H9 (cell line): ENCODE measurements at regions not wholly inside any gene's neighbourhood (a gene's known extent, or its start where the extent isn't known, plus 50 kb on each side); places are given as distances from the start of the nearest gene placed in this dataset.

Experiments
- DNase-seq: peaks from one replicate; pipeline ENCODE4 v3.0.0-alpha.2; 2017
- H2AFZ ChIP-seq: one replicate; pipeline ENCODE4 v1.6.1; 2013; ENCODE audit warnings: mild to moderate bottlenecking, low read length, control low read depth, moderate library complexity
- H2AK5ac ChIP-seq: 2 replicates; pipeline ENCODE4 v1.6.1; 2013; ENCODE audit warnings: low read length, control low read depth, mixed read lengths; ENCODE audit not compliant: insufficient read length
- H2BK120ac ChIP-seq: one replicate; pipeline ENCODE4 v1.6.1; 2013; ENCODE audit warnings: low read depth, mild to moderate bottlenecking, low read length, control low read depth, inconsistent platforms; ENCODE audit not compliant: poor library complexity, severe bottlenecking
- H2BK12ac ChIP-seq: 2 replicates; pipeline ENCODE4 v1.6.1; 2013; ENCODE audit warnings: low read length, control low read depth, mixed read lengths, low read depth; ENCODE audit not compliant: insufficient read length
- H2BK15ac ChIP-seq: 2 replicates; pipeline ENCODE4 v1.6.1; 2013; ENCODE audit warnings: low read depth, low read length, control low read depth
- H2BK20ac ChIP-seq: one replicate; pipeline ENCODE4 v1.6.1; 2013; ENCODE audit warnings: low read depth, mild to moderate bottlenecking, low read length, control low read depth, inconsistent platforms; ENCODE audit not compliant: poor library complexity, severe bottlenecking
- H2BK5ac ChIP-seq: 2 replicates; pipeline ENCODE4 v1.6.1; 2013; ENCODE audit warnings: low read length, control low read depth, mixed read lengths; ENCODE audit not compliant: insufficient read length
- H3K14ac ChIP-seq: 2 replicates; pipeline ENCODE4 v1.6.1; 2013; ENCODE audit warnings: low read length, control low read depth; ENCODE audit not compliant: insufficient read depth
- H3K18ac ChIP-seq: 2 replicates; pipeline ENCODE4 v1.6.1; 2013; ENCODE audit warnings: low read depth, mild to moderate bottlenecking, mixed read lengths, low read length, control low read depth; ENCODE audit not compliant: insufficient read length
- H3K23ac ChIP-seq: 2 replicates; pipeline ENCODE4 v1.6.1; 2013; ENCODE audit warnings: low read length, control low read depth, mixed read lengths, low read depth; ENCODE audit not compliant: insufficient read length
- H3K23me2 ChIP-seq: 2 replicates; pipeline ENCODE4 v1.6.1; 2013; ENCODE audit warnings: low read depth, mild to moderate bottlenecking, mixed read lengths, low read length, control low read depth; ENCODE audit not compliant: insufficient read length, poor library complexity, severe bottlenecking
- H3K27ac ChIP-seq: 2 replicates; pipeline ENCODE4 v1.5.1; 2013; ENCODE audit warnings: low read length, control low read depth, mixed read lengths, low read depth; ENCODE audit not compliant: insufficient read length
- H3K27me3 ChIP-seq: 2 replicates; pipeline ENCODE4 v1.6.1; 2013; ENCODE audit warnings: low read length, control low read depth, inconsistent platforms; ENCODE audit not compliant: insufficient read depth
- H3K4ac ChIP-seq: 2 replicates; pipeline ENCODE4 v1.6.1; 2013; ENCODE audit warnings: low read depth, mild to moderate bottlenecking, control low read depth, inconsistent platforms, low read length, moderate library complexity
- H3K4me1 ChIP-seq: 2 replicates; pipeline ENCODE4 v1.6.1; 2013; ENCODE audit warnings: low read length, control low read depth, inconsistent platforms; ENCODE audit not compliant: insufficient read depth
- H3K4me2 ChIP-seq: 2 replicates; pipeline ENCODE4 v1.6.1; 2013; ENCODE audit warnings: low read length, control low read depth, mixed read lengths; ENCODE audit not compliant: insufficient read length, insufficient read depth
- H3K56ac ChIP-seq: 2 replicates; pipeline ENCODE4 v1.6.1; 2013; ENCODE audit warnings: low read depth, mild to moderate bottlenecking, mixed read lengths, low read length, control low read depth; ENCODE audit not compliant: insufficient read length
- H3K79me1 ChIP-seq: 2 replicates; pipeline ENCODE4 v1.6.1; 2013; ENCODE audit warnings: low read depth, mild to moderate bottlenecking, moderate library complexity, low read length, control low read depth, inconsistent platforms; ENCODE audit not compliant: insufficient read depth, poor library complexity, severe bottlenecking
- H3K79me2 ChIP-seq: 2 replicates; pipeline ENCODE4 v1.6.1; 2013; ENCODE audit warnings: low read length, control low read depth, inconsistent platforms; ENCODE audit not compliant: insufficient read depth
- H3K9ac ChIP-seq: 2 replicates; pipeline ENCODE4 v1.6.1; 2013; ENCODE audit warnings: low read length, control low read depth, mixed read lengths; ENCODE audit not compliant: insufficient read length; ENCODE audit errors: extremely low read depth
- H3K9me3 ChIP-seq: one replicate; pipeline ENCODE4 v1.6.1; 2013; ENCODE audit warnings: low read depth, low read length, inconsistent platforms; ENCODE audit not compliant: control insufficient read depth
- H3T11ph ChIP-seq: one replicate; pipeline ENCODE4 v1.6.1; 2013; ENCODE audit warnings: mild to moderate bottlenecking, low read length, control low read depth, inconsistent platforms
- H4K20me1 ChIP-seq: one replicate; pipeline ENCODE4 v1.6.1; 2013; ENCODE audit not compliant: control insufficient read depth, insufficient read length, insufficient read depth
- H4K5ac ChIP-seq: 2 replicates; pipeline ENCODE4 v1.6.1; 2013; ENCODE audit warnings: low read depth, mild to moderate bottlenecking, mixed read lengths, low read length, control low read depth; ENCODE audit not compliant: insufficient read length
- H4K8ac ChIP-seq: replicated peaks from 2 replicates; pipeline ENCODE4 v1.6.1; 2013; ENCODE audit warnings: low read length, control low read depth, mixed read lengths, low read depth; ENCODE audit not compliant: insufficient read length
- H4K91ac ChIP-seq: 2 replicates; pipeline ENCODE4 v1.6.1; 2013; ENCODE audit warnings: low read depth, mild to moderate bottlenecking, moderate library complexity, mixed read lengths, low read length, control low read depth; ENCODE audit not compliant: insufficient read length
- H3K27ac Mint-ChIP-seq, 3 experiments: 2 replicates in 2 of 3; 3 replicates in 1 of 3; pipeline ENCODE4 v1.8.0; 2020 to 2021; ENCODE audit warnings: mixed read lengths in 3 of 3, mild to moderate bottlenecking in 1 of 3, moderate library complexity in 1 of 3
- H3K27me3 Mint-ChIP-seq: 2 replicates; pipeline ENCODE4 v1.8.0; 2021; ENCODE audit warnings: low read depth, mild to moderate bottlenecking, moderate library complexity, mixed read lengths
- H3K36me3 Mint-ChIP-seq, 3 experiments: 2 replicates in 2 of 3; 3 replicates in 1 of 3; pipeline ENCODE4 v1.8.0; 2020 to 2021; ENCODE audit warnings: low read depth in 3 of 3, mixed read lengths in 3 of 3; ENCODE audit not compliant: insufficient read depth in 1 of 3
- H3K4me1 Mint-ChIP-seq, 2 experiments: 2 replicates each; pipeline ENCODE4 v1.8.0; 2020; ENCODE audit warnings: mixed read lengths in 2 of 2
- H3K4me3 Mint-ChIP-seq, 2 experiments: 2 replicates in 1 of 2; 3 replicates in 1 of 2; pipeline ENCODE4 v1.8.0; 2020 to 2021; ENCODE audit warnings: mild to moderate bottlenecking in 2 of 2, mixed read lengths in 2 of 2, moderate library complexity in 1 of 2
- H3K9me3 Mint-ChIP-seq, 2 experiments: 2 replicates in 1 of 2; 3 replicates in 1 of 2; pipeline ENCODE4 v1.8.0; 2020; ENCODE audit warnings: mild to moderate bottlenecking in 2 of 2, mixed read lengths in 2 of 2, moderate library complexity in 1 of 2
- CTCF ChIP-seq: fragments of 200-600 bp; sonication (generic); conservative IDR thresholded peaks from 3 replicates; pipeline ENCODE4 v1.8.0; 2021; ENCODE audit warnings: antibody characterized with exemption, mild to moderate bottlenecking
- WGBS: extraction: QIAGEN DNeasy Blood & Tissue Kit; methylation state at CpG from one replicate; pipeline ENCODE4 v1.1.7; 2013; ENCODE audit warnings: missing lambda C conversion rate, low lambda C conversion rate, mixed read lengths; ENCODE audit not compliant: insufficient read length; ENCODE audit errors: extremely low coverage; 5-methylcytosine and 5-hydroxymethylcytosine counted together

DNA sequence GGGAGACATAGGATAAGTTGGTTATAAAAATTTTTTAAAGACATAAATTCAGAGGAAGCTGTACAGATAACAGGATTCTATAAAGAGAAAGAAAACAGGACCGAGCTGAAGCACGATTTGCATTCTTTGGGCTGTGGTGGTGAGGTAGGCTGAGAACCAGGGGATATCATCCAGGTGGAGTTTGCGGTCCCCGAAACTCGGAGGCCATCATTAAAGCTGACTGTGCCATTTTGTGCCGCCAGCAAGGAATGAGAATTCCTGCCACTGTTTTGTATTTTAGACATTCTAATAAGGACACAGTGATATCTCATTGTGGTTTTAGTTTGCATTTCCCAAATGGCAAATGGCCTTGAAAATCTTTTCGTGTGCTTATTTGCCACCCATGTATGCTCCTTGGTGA lies 197.9 kb downstream of the IRF8 start:
- no peaks in the 10 kb centered on the region for H3K27me3 ChIP-seq
- H3K18ac ChIP-seq = no peak overlapping the region
- H3K9me3 ChIP-seq = no peaks in the 10 kb centered on the region
- H3K9ac ChIP-seq = no peak overlapping the region
- peaks cover 0 to under 1% of the 10 kb centered on the region in 2 experiments; a peak in 1 of 5 replicates for H3K9me3 Mint-ChIP-seq
- no peak for DNase-seq
- no peaks in the 10 kb centered on the region for H3K79me2 ChIP-seq
- no peak overlapping the region for H4K91ac ChIP-seq
- H3K27me3 Mint-ChIP-seq = peaks cover 5% of the 10 kb centered on the region
- WGBS = no CpG with 5 or more reads among the region's 7 CpGs
- H3K4me2 ChIP-seq = no peak overlapping the region
- no peaks in the 10 kb centered on the region for H4K20me1 ChIP-seq
- H2BK15ac ChIP-seq = no peak overlapping the region
- H2BK12ac ChIP-seq = no peak overlapping the region
- no peak overlapping the region for H2BK20ac ChIP-seq
- H3K14ac ChIP-seq = no peak overlapping the region
- H3K4ac ChIP-seq = no peak overlapping the region
- no peak overlapping the region for H3K4me3 Mint-ChIP-seq
- no peak overlapping the region for H3T11ph ChIP-seq
- no peaks in the 10 kb centered on the region for H3K23me2 ChIP-seq
- H4K5ac ChIP-seq = no peak overlapping the region
- no peak for TF ChIP-seq CTCF
- H4K8ac ChIP-seq = no peak overlapping the region
- no peaks in the 10 kb centered on the region for H3K36me3 Mint-ChIP-seq
- peaks cover 9 to 20% of the 10 kb centered on the region in 2 experiments for H3K4me1 Mint-ChIP-seq
- no peak overlapping the region for H2AFZ ChIP-seq
- H3K79me1 ChIP-seq = no peaks in the 10 kb centered on the region
- no peak overlapping the region for H2AK5ac ChIP-seq
- no peak overlapping the region for H2BK5ac ChIP-seq
- no peak overlapping the region for H3K56ac ChIP-seq
- no peak overlapping the region for H2BK120ac ChIP-seq
- H3K4me1 ChIP-seq = no peaks in the 10 kb centered on the region
- no peak overlapping the region for H3K27ac Mint-ChIP-seq
- no peak overlapping the region for H3K27ac ChIP-seq
- H3K23ac ChIP-seq = no peak overlapping the region
